Thyroid gland (tissue), 4 donors: ENCODE measurements at regions not wholly inside any gene's neighbourhood (a gene's known extent, or its start where the extent isn't known, plus 50 kb on each side); places are given as distances from the start of the nearest gene placed in this dataset.

ENCODE experiments used
- DNase-seq, 2 donors: peaks; one replicate each; pipeline ENCODE4 v3.0.0-alpha.2; 2019
- H3K27ac ChIP-seq, 3 donors: fragments of 200-600 bp; sonication (generic); 1 replicate in 2 of 3; 2 replicates in 1 of 3; pipeline ENCODE4 v1.5.1; 2016 to 2019; ENCODE audit warnings: mild to moderate bottlenecking in 1 of 3, moderate library complexity in 1 of 3
- H3K27me3 ChIP-seq: fragments of 200-600 bp; sonication (generic); one replicate; pipeline ENCODE4 v1.5.1; 2019
- H3K36me3 ChIP-seq, 2 donors: fragments of 200-600 bp; sonication (generic); one replicate each; pipeline ENCODE4 v1.5.1; 2016 to 2019
- H3K4me1 ChIP-seq, 2 donors: fragments of 200-600 bp; sonication (generic); one replicate each; pipeline ENCODE4 v1.5.1; 2017 to 2019
- H3K4me3 ChIP-seq, 3 donors: fragments of 200-600 bp; sonication (generic); replicated peaks in 1 of 3; 1 replicate in 2 of 3; 2 replicates in 1 of 3; pipeline ENCODE4 v1.5.1; 2016; ENCODE audit warnings: mild to moderate bottlenecking in 1 of 3
- H3K9me3 ChIP-seq: fragments of 200-600 bp; sonication (generic); one replicate; pipeline ENCODE4 v1.5.1; 2017
- CTCF ChIP-seq, 6 experiments: fragments of 200-600 bp in 3 of 6; fragments of 450-650 bp in 3 of 6; sonication (generic) in 3 of 6; IDR thresholded peaks; one replicate each; pipeline ENCODE4 v1.5.1; 2016 to 2019; ENCODE audit warnings: antibody characterized with exemption in 6 of 6, mild to moderate bottlenecking in 2 of 6, inconsistent platforms in 1 of 6, moderate library complexity in 1 of 6
- POLR2A ChIP-seq, 2 donors: fragments of 450-650 bp; IDR thresholded peaks; one replicate each; pipeline ENCODE4 v1.6.1; 2017; ENCODE audit warnings: antibody characterized with exemption in 2 of 2, mild to moderate bottlenecking in 2 of 2, moderate library complexity in 1 of 2
- WGBS, 2 donors: methylation state at CpG; one replicate each; pipeline ENCODE4 v1.1.5; 2017; 5-methylcytosine and 5-hydroxymethylcytosine counted together
- intact Hi-C: fragments of 100-400 bp; cut with DNase I; formaldehyde crosslinking; loops from one replicate; pipeline ENCODE4 v1.15.1; 2023

- H3K4me3 ChIP-seq, result no peak overlapping the region
- WGBS, 2 donors, result 68 to 74% methylated on average over 3 of the region's 3 CpGs
- intact Hi-C loops, result no loop called here
Measured at GRCh38 chr1:5562331-5562730, 429.9 kb downstream of the NPHP4 start.

GRCh38 chr1:5559078-5559477, 433.1 kb downstream of the NPHP4 start:
- TF ChIP-seq POLR2A (IDR thresholded peaks at IDR 0.05), result no peak
- TF ChIP-seq CTCF (IDR thresholded peaks at IDR 0.05), result no peak
- H3K36me3 ChIP-seq, result no peaks in the 10 kb centered on the region
- no peak for DNase-seq
- H3K27ac ChIP-seq, result no peak overlapping the region
- no peaks in the 10 kb centered on the region for H3K27me3 ChIP-seq
- intact Hi-C loops, result no loop called here
- no peak overlapping the region for H3K4me3 ChIP-seq
- no peaks in the 10 kb centered on the region for H3K4me1 ChIP-seq
- no peaks in the 10 kb centered on the region for H3K9me3 ChIP-seq
- 84 to 86% methylated on average over 2 of the region's 2 CpGs for WGBS, 2 donors

More at GRCh38 chr1:5562331-5562730, 429.9 kb downstream of the NPHP4 start:
- no peak for DNase-seq
- H3K27ac ChIP-seq, result no peak overlapping the region
- H3K4me1 ChIP-seq, result no peaks in the 10 kb centered on the region
- no peaks in the 10 kb centered on the region for H3K9me3 ChIP-seq
- no peaks in the 10 kb centered on the region for H3K36me3 ChIP-seq
- no peak for TF ChIP-seq POLR2A (IDR thresholded peaks at IDR 0.05)
- no peak for TF ChIP-seq CTCF (IDR thresholded peaks at IDR 0.05)
- H3K27me3 ChIP-seq, result no peaks in the 10 kb centered on the region

GRCh38 chr1:5555853-5556252, 436.4 kb downstream of the NPHP4 start:
- TF ChIP-seq CTCF (IDR thresholded peaks at IDR 0.05) (no peak), POLR2A (IDR thresholded peaks at IDR 0.05) (no peak)
- Histone ChIP-seq H3K36me3 (no peaks in the 10 kb centered on the region), H3K4me1 (no peaks in the 10 kb centered on the region), H3K9me3 (no peaks in the 10 kb centered on the region), H3K27ac (no peak overlapping the region), H3K4me3 (no peak overlapping the region), H3K27me3 (no peaks in the 10 kb centered on the region)
- intact Hi-C loops, result no loop called here
- WGBS, 2 donors, result 90 to 93% methylated on average over 9 of the region's 9 CpGs
- DNase-seq, result no peak

- H3K4me1 ChIP-seq, result no peaks in the 10 kb centered on the region
- H3K27ac ChIP-seq, result no peak overlapping the region
- no peaks in the 10 kb centered on the region for H3K36me3 ChIP-seq
- no peaks in the 10 kb centered on the region for H3K9me3 ChIP-seq
- 84 to 90% methylated on average over 5 of the region's 5 CpGs for WGBS, 2 donors
- no peak for DNase-seq
- no peaks in the 10 kb centered on the region for H3K27me3 ChIP-seq
- TF ChIP-seq POLR2A (IDR thresholded peaks at IDR 0.05) (no peak), CTCF (IDR thresholded peaks at IDR 0.05) (no peak)
- H3K4me3 ChIP-seq, result no peak overlapping the region
- intact Hi-C loops, result no loop called here
Measured at GRCh38 chr1:5554784-5555183, 437.4 kb downstream of the NPHP4 start.

- Histone ChIP-seq H3K27me3 (no peaks in the 10 kb centered on the region), H3K36me3 (no peaks in the 10 kb centered on the region), H3K4me1 (no peaks in the 10 kb centered on the region), H3K4me3 (no peak overlapping the region), H3K9me3 (no peaks in the 10 kb centered on the region), H3K27ac (no peak overlapping the region)
- WGBS, 2 donors, result 63 to 67% methylated on average over 5 to 6 of the region's 6 CpGs
- DNase-seq, result no peak
- TF ChIP-seq POLR2A (IDR thresholded peaks at IDR 0.05), result no peak
- TF ChIP-seq CTCF (IDR thresholded peaks at IDR 0.05), result no peak
- intact Hi-C loops, result no loop called here
Measured at GRCh38 chr1:5554111-5554510, 438.1 kb downstream of the NPHP4 start.
